ENCODE measurements at regions not wholly inside any gene's neighbourhood (a gene's known extent, or its start where the extent isn't known, plus 50 kb on each side); places are given as distances from the start of the nearest gene placed in this dataset.

- no peak for TF ChIP-seq CTCF (IDR thresholded peaks at IDR 0.05; ENCODE audit: insufficient read depth, low read length)
- TF ChIP-seq REST (IDR thresholded peaks at IDR 0.05; ENCODE audit: insufficient replicate concordance, low read depth): no peak
- peak; percentile 69 for TF ChIP-seq SPI1 (IDR thresholded peaks at IDR 0.05; ENCODE audit: borderline replicate concordance, low read depth)
- TF ChIP-seq GABPA (IDR thresholded peaks at IDR 0.05; ENCODE audit: low read depth): no peak
Observed at GRCh38 chr12:24138041-24138440, 188.6 kb upstream of the SOX5 start.
